ENCODE measurements at regions not wholly inside any gene's neighbourhood (a gene's known extent, or its start where the extent isn't known, plus 50 kb on each side); places are given as distances from the start of the nearest gene placed in this dataset.

GRCh38 chr14:85233756-85234155 is 296.2 kb upstream of the FLRT2 start:
- TF ChIP-seq CTCF (IDR thresholded peaks at IDR 0.05) (no peak), POLR2AphosphoS5 (IDR thresholded peaks at IDR 0.05) (no peak)
